Skin of body (tissue), 1 donor: ENCODE measurements at regions not wholly inside any gene's neighbourhood (a gene's known extent, or its start where the extent isn't known, plus 50 kb on each side); places are given as distances from the start of the nearest gene placed in this dataset.
"Not testable (repeated sequence)": the region's sequence is repeated elsewhere in the genome, so short reads cannot be mapped to it uniquely, and the experiment has no call there.

Source experiments
- DNase-seq: peaks from one replicate; lab custom pipeline; 2025; lab: John Stamatoyannopoulos, UW

DNA sequence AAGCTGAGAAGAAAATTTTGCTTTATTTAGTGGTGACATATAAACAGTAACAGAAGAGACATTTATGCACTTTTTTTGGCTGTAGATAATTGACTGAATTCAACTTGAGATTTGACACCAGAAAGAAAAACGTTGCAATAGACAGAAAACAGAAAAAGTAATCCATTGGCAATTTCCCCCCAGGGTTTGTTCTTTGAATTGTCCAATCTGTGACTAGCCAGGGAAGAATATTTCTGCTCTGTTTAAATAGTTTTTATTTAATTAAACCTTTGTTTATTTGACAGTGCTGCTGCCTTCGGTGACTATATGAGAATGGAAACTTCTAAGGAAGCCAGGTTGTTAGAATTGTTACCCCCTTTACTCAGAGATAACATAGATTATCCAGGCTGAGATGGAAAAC lies 210.6 kb downstream of the DEPDC1B start:
- DNase-seq = no peak

- DNase-seq = no peak
These were observed 211.4 kb downstream of the DEPDC1B start for GRCh38 chr5:60488466-60489130.

GRCh38 chr5:60487885-60488442 lies 212.0 kb downstream of the DEPDC1B start:
- peak; percentile 74 for DNase-seq

- DNase-seq = no peak
These were observed 212.5 kb downstream of the DEPDC1B start for GRCh38 chr5:60487476-60487875.

- DNase-seq = no peak
These were observed 214.6 kb downstream of the DEPDC1B start for GRCh38 chr5:60485361-60485760.

DNA sequence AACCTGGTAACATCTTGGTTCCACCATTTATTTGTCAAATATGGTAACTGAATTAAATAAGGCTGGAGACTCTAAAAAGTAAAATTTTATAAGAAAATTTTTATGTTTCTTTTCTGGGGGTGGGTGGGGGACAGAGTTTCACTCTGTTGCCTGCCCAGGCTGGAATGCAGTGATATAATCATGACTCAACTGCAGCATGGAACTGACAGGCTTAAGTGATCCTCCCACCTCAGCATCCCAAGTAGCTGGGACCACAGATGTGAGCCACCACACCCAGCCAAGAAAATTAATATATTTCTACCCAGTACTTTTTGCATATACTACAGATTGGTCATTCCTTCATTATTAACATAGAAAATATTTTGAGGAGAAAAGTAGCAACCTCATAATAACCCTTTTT lies 216.9 kb downstream of the DEPDC1B start:
- DNase-seq = no peak

DNA sequence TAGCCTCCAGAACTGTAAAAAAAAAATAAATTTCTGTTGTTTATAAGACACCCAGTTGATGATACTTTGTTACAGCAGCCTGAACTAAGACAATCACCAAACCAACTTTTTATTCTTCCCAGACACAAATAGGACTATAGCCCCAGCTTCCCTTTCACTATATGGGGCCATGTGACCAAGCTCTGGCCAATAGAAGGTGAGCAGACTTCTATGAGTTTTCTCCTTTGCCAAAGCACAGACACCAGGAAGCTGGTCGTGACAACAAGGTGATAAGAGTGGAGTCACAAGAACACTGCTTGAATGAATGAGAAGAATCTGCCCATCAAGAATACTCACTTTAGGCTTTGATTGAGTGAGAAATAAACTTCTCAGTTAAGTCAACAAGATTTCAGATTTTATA lies 217.7 kb downstream of the DEPDC1B start:
- no peak for DNase-seq

- DNase-seq = no peak
These were observed 220.4 kb downstream of the DEPDC1B start for GRCh38 chr5:60479542-60479941.

GRCh38 chr5:60477849-60478248 lies 222.1 kb downstream of the DEPDC1B start:
- DNase-seq = no peak

GRCh38 chr5:60473654-60474053 lies 226.3 kb downstream of the DEPDC1B start:
- DNase-seq = no peak

GRCh38 chr5:60473027-60473426 lies 226.9 kb downstream of the DEPDC1B start:
- not testable (repeated sequence) for DNase-seq

DNA sequence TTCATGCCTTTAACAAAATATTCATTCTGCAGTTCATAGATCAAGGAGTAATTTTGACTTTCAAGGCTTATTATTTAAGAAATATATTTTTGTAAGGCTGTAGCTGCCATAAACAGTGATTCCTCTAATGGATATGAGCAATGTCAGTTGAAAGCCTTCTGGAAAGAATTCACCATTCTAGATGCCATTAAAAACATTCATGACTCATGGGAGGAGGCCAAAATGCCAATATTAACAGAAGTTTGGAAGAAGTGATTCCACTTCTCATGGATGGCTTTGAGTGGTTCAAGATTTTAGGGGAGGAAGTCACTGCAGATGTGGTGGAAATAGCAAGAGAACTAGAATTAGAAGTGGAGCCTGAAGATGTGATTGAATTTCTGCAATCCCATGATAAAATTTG lies 229.1 kb downstream of the DEPDC1B start:
- no peak for DNase-seq

GRCh38 chr5:60469286-60469685 lies 230.7 kb downstream of the DEPDC1B start:
- no peak for DNase-seq

DNA sequence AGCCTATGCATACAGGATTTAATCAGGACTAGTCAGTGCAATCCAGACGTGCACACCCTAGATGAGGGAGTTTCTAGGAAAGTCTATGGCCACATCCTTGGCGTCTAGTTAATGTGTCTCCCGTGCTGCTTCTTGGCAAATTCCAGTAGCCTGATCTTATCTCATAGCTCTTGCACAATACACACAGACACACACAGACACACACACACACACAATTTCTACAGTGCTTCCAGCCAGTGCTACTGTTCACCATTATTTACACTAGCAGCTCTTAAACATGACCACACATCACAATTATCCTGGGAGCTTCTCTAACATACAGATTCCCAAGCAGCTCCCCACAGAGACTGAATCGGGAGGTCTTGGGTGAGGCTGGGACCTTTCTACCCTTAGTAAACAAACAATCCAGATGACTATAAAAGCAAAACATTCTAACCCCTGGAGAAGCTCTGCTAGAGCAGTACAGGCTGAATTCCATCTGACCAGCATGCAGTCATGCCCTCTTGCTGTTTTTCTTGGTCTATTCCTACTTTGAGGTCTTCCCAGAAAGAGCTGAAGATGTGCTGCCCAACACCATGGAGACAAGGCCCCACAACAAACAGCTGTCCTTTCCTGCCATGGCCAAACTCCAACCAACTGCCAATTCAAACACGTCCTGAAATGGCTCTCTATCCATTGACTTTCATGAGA lies 236.6 kb downstream of the DEPDC1B start:
- no peak for DNase-seq

GRCh38 chr5:60458666-60459065 lies 241.3 kb downstream of the DEPDC1B start:
- no peak for DNase-seq

DNA sequence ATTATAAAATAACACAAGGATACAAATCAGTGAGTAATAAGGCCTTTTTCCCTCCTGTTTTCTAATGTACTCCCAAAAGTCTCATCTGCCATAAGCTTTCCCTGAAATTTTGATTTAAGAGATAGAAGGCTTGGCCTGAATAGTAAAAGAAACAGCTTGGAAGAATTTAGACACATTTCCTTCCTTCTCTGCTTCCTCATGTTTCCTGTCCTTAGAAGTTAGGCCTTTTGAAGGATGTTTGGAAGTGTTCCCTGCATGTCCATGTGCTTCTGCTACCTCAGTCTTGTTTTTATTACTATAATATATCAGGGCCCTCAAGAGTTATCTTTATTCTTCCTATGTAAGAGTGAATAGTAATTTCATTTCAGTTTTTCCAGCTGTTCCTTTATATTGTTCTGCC lies 242.7 kb downstream of the DEPDC1B start:
- DNase-seq = peak; percentile 43

DNA sequence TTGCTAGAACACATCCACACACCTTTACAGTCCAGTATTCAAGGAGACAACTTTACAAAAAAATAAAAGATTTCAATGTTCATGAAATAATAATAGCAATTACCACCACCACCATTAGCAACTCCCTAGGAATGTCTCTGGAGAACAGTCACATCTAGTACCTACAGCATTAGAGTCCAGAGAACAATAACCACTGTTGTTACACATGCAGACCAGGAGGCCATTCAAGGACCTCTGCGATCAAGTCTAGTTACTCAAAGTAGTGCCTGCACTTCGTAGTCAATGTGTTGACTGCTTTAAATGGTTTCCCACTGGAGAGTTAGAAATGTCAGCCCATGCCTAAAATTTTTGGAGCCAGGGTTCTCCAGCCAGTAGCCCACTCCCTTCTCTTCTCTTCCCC lies 244.4 kb downstream of the DEPDC1B start:
- no peak for DNase-seq

GRCh38 chr5:60454277-60454676 lies 245.7 kb downstream of the DEPDC1B start:
- DNase-seq = not testable (repeated sequence)

DNA sequence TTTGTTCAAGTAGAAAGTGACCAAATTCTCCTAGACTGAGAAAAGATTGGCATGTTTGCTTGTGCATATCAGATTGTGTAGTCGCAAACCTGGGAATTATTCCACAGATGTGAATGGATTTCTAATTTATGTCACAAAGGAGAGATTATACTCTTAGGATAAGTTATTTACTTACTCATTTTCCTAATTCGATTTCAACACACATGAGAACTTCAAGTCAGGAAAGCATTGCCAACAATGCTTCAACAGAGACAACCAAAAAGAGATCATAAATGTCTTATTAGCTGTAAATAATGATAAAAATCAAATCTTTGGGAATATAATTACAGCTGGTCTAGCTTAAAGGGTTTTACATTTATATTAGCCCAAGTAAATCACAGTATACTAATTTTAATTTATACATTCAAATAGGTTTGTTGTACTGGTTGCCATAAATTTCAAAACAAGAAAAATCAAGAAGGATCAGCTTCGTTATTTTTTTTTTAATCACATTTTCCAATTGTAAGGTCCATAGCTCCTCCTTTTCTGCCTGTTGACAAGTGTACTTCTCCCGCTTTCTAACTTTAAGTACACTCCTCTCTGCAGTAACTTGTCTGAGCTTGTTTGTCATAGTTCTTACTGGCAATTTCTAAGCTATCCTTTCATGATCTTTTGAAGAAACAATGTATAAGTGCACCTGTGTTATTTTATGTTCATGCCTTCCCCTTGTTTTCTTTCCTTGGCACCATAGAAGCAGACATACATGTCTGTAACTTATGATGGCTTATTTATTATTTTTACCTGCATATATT lies 246.6 kb downstream of the DEPDC1B start:
- no peak for DNase-seq

GRCh38 chr5:60448600-60448999 lies 251.4 kb downstream of the DEPDC1B start:
- no peak for DNase-seq

GRCh38 chr5:60447488-60447920 lies 252.5 kb downstream of the DEPDC1B start:
- DNase-seq = no peak

DNA sequence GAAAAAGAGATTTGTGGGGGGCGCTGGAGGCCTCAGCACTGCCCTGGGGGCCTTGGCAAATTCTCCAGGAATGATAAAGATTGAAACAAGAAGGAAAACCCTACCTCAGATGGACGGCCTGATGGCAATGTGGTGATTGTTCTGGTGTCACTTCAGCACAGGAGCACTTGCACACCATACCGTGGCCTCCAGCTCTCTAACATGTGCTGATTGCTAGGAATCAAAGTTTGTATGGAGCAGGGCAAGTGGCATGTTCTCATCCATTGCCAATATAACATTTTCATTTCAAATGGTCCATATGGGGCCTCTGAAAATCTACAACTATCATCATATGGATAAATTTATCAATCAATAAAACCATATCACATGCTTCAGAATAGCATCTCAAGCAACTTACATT lies 253.0 kb downstream of the DEPDC1B start:
- DNase-seq = no peak
